ENCODE measurements at regions not wholly inside any gene's neighbourhood (a gene's known extent, or its start where the extent isn't known, plus 50 kb on each side); places are given as distances from the start of the nearest gene placed in this dataset.

DNA sequence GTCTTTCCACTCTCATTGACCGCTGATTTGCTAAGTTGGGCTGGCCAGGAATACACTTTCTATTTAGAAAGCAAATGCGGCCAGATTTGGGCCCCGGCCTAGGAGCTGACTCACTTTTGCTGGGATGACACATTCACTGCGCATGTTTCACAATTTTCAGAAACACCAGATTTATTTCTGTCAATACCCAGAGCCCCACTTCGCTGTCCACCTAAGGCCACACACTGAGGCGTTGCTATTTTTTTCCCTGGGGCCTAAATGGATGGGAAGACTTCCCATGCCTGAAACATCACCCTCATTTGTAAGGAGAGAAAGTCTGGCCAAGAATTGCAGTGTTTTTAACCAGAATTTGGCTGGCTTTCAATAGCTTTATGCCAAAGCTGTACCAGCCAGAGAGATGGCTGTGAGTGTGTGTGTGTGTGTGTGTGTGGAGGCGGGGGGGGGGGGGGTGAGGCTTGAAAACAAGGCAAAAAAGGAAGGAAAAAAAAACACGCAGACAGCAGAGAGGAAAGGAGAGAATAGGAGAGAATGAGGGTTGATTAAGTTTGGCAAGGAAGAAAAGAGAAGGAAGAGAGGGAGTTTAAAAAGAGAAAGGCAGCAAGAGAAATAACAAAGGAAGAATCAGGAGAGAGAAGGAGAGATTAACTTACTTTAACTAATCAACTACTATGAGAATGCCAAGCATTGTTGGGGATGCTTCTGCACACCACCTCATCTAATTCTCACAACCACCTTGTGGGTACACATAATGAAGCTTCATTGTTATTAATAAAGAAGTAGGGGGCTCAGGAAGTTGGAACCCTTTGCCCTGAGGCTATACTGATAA is 261.4 kb upstream of the KLF4 start:
- FAIRE-seq (peak; percentile 41), DNase-seq (ENCODE audit: low read depth, low spot score) (peak; percentile 53)
- Histone ChIP-seq H3K79me2 (ENCODE audit: control insufficient read depth, insufficient read depth, low read length) (no peaks in the 10 kb centered on the region), H3K9ac (ENCODE audit: control insufficient read depth, extremely low read depth, insufficient read depth, low read length) (peak overlapping the region; percentile 41), H2AFZ (ENCODE audit: control insufficient read depth, low read length) (no peak overlapping the region), H4K20me1 (ENCODE audit: control insufficient read depth, extremely low read depth, insufficient read depth, low read length) (no peaks in the 10 kb centered on the region), H3K9me1 (ENCODE audit: control insufficient read depth, extremely low read depth, insufficient read depth, low read length) (no peaks in the 10 kb centered on the region), H3K4me2 (ENCODE audit: control insufficient read depth, extremely low read depth, insufficient read depth, low read depth, low read length) (peak overlapping the region; percentile 56), H3K4me1 (ENCODE audit: control insufficient read depth, extremely low read depth, insufficient read depth, low read length) (peaks cover 45% of the 10 kb centered on the region), H3K27me3 (ENCODE audit: control insufficient read depth, extremely low read depth, insufficient read depth, low read length) (no peaks in the 10 kb centered on the region), H3K27ac (ENCODE audit: control insufficient read depth, insufficient read depth, low read length) (peak overlapping the region; percentile 60), H3K36me3 (ENCODE audit: control insufficient read depth in 2 of 2, extremely low read depth in 1 of 2, insufficient read depth in 2 of 2, low read length in 2 of 2) (no peaks in the 10 kb centered on the region), H3K4me3 (ENCODE audit: control insufficient read depth in 2 of 3, extremely low read depth in 1 of 3, insufficient read depth in 2 of 3, low read depth in 1 of 3, low read length in 3 of 3) (peak overlapping the region in 1 of 3 experiments; percentile 21), H3K9me3 (ENCODE audit: control insufficient read depth, low read depth, low read length) (no peaks in the 10 kb centered on the region)
- dilution Hi-C loops (cut with MboI; ENCODE audit: extremely low pct_ligation_motif_present, low sequenced_read_pairs), result no loop called here
- no peak for TF ChIP-seq EZH2 (IDR thresholded peaks at IDR 0.05; ENCODE audit: low read length)
- TF ChIP-seq, protein P1, sequence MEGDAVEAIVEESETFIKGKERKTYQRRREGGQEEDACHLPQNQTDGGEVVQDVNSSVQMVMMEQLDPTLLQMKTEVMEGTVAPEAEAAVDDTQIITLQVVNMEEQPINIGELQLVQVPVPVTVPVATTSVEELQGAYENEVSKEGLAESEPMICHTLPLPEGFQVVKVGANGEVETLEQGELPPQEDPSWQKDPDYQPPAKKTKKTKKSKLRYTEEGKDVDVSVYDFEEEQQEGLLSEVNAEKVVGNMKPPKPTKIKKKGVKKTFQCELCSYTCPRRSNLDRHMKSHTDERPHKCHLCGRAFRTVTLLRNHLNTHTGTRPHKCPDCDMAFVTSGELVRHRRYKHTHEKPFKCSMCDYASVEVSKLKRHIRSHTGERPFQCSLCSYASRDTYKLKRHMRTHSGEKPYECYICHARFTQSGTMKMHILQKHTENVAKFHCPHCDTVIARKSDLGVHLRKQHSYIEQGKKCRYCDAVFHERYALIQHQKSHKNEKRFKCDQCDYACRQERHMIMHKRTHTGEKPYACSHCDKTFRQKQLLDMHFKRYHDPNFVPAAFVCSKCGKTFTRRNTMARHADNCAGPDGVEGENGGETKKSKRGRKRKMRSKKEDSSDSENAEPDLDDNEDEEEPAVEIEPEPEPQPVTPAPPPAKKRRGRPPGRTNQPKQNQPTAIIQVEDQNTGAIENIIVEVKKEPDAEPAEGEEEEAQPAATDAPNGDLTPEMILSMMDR (optimal IDR thresholded peaks at IDR 0.05 in 1 of 3, IDR thresholded peaks at IDR 0.05 in 1 of 3, conservative IDR thresholded peaks at IDR 0.05 in 1 of 3; ENCODE audit: extremely low read depth in 1 of 3, insufficient read depth in 2 of 3, low read length in 3 of 3), result no peak

DNA sequence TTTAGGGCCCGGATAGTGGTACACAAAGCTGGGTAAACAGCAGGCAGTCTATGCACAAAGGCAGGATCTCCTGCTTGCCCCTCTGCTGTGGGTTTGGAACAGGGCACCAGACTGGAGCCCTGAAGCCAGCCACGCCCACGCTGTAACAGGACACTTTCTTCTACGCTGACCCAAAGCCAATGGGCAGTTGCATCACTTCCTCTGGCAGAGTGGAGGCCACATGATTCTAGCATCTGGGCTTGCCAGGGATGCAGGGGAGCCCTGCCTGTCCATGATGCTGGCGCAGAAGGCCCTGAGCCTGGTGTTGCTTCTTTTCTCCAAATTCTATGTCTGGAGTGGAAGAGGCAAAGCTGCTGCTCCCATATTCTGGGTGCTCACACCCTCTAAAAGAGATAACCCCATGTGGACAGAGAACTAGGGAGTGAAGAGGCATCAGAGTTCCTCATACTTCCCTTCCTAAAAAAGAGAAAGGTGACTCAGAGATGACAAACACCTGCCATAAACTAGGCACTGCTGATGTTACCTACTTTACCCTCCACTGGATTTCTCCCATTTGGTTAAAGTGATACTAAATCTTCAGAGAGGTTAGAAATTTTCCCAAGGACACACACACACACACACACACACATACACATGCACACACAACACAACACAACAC is 260.3 kb upstream of the KLF4 start:
- Histone ChIP-seq H3K4me2 (ENCODE audit: control insufficient read depth, extremely low read depth, insufficient read depth, low read depth, low read length) (peak overlapping the region; percentile 56), H3K9ac (ENCODE audit: control insufficient read depth, extremely low read depth, insufficient read depth, low read length) (peak overlapping the region; percentile 8), H3K27ac (ENCODE audit: control insufficient read depth, insufficient read depth, low read length) (peak overlapping the region; percentile 60), H3K4me3 (ENCODE audit: control insufficient read depth in 2 of 3, extremely low read depth in 1 of 3, insufficient read depth in 2 of 3, low read depth in 1 of 3, low read length in 3 of 3) (no peak overlapping the region), H3K36me3 (ENCODE audit: control insufficient read depth in 2 of 2, extremely low read depth in 1 of 2, insufficient read depth in 2 of 2, low read length in 2 of 2) (no peaks in the 10 kb centered on the region), H3K4me1 (ENCODE audit: control insufficient read depth, extremely low read depth, insufficient read depth, low read length) (peaks cover 34% of the 10 kb centered on the region), H3K9me1 (ENCODE audit: control insufficient read depth, extremely low read depth, insufficient read depth, low read length) (no peaks in the 10 kb centered on the region), H3K79me2 (ENCODE audit: control insufficient read depth, insufficient read depth, low read length) (no peaks in the 10 kb centered on the region), H2AFZ (ENCODE audit: control insufficient read depth, low read length) (no peak overlapping the region), H3K9me3 (ENCODE audit: control insufficient read depth, low read depth, low read length) (no peaks in the 10 kb centered on the region), H3K27me3 (ENCODE audit: control insufficient read depth, extremely low read depth, insufficient read depth, low read length) (no peaks in the 10 kb centered on the region), H4K20me1 (ENCODE audit: control insufficient read depth, extremely low read depth, insufficient read depth, low read length) (no peaks in the 10 kb centered on the region)
- FAIRE-seq (peak; percentile 26), DNase-seq (ENCODE audit: low read depth, low spot score) (no peak)
- no peak for TF ChIP-seq EZH2 (IDR thresholded peaks at IDR 0.05; ENCODE audit: low read length)
- TF ChIP-seq, protein P1 (optimal IDR thresholded peaks at IDR 0.05 in 1 of 3, IDR thresholded peaks at IDR 0.05 in 1 of 3, conservative IDR thresholded peaks at IDR 0.05 in 1 of 3; ENCODE audit: extremely low read depth in 1 of 3, insufficient read depth in 2 of 3, low read length in 3 of 3), result no peak
- dilution Hi-C loops (cut with MboI; ENCODE audit: extremely low pct_ligation_motif_present, low sequenced_read_pairs), result no loop called here

Measured in keratinocyte (primary cell).